ENCODE measurements at regions not wholly inside any gene's neighbourhood (a gene's known extent, or its start where the extent isn't known, plus 50 kb on each side); places are given as distances from the start of the nearest gene placed in this dataset.

DNA sequence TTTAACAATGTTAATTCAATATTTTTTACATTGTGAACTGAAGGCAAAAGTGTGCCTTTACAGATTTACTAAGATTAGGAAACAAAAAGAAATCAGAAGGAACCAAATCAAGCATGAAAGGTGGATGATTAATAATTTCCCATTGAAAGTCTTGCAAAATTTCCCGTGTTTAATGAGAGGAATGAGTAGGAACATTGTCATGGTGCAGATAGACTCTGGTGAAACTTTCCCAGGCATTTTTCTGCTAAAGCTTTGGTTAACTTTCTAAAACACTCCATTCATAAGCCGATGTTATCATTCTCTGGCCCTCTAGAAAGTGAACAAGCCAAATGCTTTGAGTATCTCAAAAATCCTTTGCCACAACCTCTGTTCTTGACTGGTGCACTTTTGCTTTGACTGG lies 1522.8 kb upstream of the PABPC4L start:
- TF ChIP-seq, protein P1, sequence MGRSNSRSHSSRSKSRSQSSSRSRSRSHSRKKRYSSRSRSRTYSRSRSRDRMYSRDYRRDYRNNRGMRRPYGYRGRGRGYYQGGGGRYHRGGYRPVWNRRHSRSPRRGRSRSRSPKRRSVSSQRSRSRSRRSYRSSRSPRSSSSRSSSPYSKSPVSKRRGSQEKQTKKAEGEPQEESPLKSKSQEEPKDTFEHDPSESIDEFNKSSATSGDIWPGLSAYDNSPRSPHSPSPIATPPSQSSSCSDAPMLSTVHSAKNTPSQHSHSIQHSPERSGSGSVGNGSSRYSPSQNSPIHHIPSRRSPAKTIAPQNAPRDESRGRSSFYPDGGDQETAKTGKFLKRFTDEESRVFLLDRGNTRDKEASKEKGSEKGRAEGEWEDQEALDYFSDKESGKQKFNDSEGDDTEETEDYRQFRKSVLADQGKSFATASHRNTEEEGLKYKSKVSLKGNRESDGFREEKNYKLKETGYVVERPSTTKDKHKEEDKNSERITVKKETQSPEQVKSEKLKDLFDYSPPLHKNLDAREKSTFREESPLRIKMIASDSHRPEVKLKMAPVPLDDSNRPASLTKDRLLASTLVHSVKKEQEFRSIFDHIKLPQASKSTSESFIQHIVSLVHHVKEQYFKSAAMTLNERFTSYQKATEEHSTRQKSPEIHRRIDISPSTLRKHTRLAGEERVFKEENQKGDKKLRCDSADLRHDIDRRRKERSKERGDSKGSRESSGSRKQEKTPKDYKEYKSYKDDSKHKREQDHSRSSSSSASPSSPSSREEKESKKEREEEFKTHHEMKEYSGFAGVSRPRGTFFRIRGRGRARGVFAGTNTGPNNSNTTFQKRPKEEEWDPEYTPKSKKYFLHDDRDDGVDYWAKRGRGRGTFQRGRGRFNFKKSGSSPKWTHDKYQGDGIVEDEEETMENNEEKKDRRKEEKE (IDR thresholded peaks at IDR 0.05): no peak
- TF ChIP-seq HDGF (IDR thresholded peaks at IDR 0.05): no peak
- TF ChIP-seq BRCA1 (IDR thresholded peaks at IDR 0.05; ENCODE audit: low read depth, low read length): no peak
- TF ChIP-seq, protein P2, sequence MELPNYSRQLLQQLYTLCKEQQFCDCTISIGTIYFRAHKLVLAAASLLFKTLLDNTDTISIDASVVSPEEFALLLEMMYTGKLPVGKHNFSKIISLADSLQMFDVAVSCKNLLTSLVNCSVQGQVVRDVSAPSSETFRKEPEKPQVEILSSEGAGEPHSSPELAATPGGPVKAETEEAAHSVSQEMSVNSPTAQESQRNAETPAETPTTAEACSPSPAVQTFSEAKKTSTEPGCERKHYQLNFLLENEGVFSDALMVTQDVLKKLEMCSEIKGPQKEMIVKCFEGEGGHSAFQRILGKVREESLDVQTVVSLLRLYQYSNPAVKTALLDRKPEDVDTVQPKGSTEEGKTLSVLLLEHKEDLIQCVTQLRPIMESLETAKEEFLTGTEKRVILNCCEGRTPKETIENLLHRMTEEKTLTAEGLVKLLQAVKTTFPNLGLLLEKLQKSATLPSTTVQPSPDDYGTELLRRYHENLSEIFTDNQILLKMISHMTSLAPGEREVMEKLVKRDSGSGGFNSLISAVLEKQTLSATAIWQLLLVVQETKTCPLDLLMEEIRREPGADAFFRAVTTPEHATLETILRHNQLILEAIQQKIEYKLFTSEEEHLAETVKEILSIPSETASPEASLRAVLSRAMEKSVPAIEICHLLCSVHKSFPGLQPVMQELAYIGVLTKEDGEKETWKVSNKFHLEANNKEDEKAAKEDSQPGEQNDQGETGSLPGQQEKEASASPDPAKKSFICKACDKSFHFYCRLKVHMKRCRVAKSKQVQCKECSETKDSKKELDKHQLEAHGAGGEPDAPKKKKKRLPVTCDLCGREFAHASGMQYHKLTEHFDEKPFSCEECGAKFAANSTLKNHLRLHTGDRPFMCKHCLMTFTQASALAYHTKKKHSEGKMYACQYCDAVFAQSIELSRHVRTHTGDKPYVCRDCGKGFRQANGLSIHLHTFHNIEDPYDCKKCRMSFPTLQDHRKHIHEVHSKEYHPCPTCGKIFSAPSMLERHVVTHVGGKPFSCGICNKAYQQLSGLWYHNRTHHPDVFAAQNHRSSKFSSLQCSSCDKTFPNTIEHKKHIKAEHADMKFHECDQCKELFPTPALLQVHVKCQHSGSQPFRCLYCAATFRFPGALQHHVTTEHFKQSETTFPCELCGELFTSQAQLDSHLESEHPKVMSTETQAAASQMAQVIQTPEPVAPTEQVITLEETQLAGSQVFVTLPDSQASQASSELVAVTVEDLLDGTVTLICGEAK (IDR thresholded peaks at IDR 0.05; ENCODE audit: borderline replicate concordance): no peak
- TF ChIP-seq RCOR1 (conservative IDR thresholded peaks at IDR 0.05; ENCODE audit: low read depth, low read length): no peak
- TF ChIP-seq EGR1 (IDR thresholded peaks at IDR 0.05; ENCODE audit: borderline replicate concordance in 1 of 2, low read depth in 2 of 2, low read length in 2 of 2): no peak
- TF ChIP-seq CHD1 (IDR thresholded peaks at IDR 0.05; ENCODE audit: low read depth, low read length): no peak
- TF ChIP-seq EZH2 (IDR thresholded peaks at IDR 0.05; ENCODE audit: borderline replicate concordance, control insufficient read depth, low read depth, low read length): no peak
- TF ChIP-seq, protein P3, sequence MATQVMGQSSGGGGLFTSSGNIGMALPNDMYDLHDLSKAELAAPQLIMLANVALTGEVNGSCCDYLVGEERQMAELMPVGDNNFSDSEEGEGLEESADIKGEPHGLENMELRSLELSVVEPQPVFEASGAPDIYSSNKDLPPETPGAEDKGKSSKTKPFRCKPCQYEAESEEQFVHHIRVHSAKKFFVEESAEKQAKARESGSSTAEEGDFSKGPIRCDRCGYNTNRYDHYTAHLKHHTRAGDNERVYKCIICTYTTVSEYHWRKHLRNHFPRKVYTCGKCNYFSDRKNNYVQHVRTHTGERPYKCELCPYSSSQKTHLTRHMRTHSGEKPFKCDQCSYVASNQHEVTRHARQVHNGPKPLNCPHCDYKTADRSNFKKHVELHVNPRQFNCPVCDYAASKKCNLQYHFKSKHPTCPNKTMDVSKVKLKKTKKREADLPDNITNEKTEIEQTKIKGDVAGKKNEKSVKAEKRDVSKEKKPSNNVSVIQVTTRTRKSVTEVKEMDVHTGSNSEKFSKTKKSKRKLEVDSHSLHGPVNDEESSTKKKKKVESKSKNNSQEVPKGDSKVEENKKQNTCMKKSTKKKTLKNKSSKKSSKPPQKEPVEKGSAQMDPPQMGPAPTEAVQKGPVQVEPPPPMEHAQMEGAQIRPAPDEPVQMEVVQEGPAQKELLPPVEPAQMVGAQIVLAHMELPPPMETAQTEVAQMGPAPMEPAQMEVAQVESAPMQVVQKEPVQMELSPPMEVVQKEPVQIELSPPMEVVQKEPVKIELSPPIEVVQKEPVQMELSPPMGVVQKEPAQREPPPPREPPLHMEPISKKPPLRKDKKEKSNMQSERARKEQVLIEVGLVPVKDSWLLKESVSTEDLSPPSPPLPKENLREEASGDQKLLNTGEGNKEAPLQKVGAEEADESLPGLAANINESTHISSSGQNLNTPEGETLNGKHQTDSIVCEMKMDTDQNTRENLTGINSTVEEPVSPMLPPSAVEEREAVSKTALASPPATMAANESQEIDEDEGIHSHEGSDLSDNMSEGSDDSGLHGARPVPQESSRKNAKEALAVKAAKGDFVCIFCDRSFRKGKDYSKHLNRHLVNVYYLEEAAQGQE (IDR thresholded peaks at IDR 0.05; ENCODE audit: low read depth, low read length): no peak
- TF ChIP-seq CREM (IDR thresholded peaks at IDR 0.05; ENCODE audit: low read depth): no peak
- TF ChIP-seq MTA3 (IDR thresholded peaks at IDR 0.05; ENCODE audit: borderline replicate concordance, low read length): no peak
- TF ChIP-seq TAF1 (IDR thresholded peaks at IDR 0.05; ENCODE audit: borderline replicate concordance, low read depth, low read length): no peak
- no peak for TF ChIP-seq SMC3 (IDR thresholded peaks at IDR 0.05; ENCODE audit: borderline replicate concordance, low read length)
